ACC112 (cell line): ENCODE measurements at regions not wholly inside any gene's neighbourhood (a gene's known extent, or its start where the extent isn't known, plus 50 kb on each side); places are given as distances from the start of the nearest gene placed in this dataset.
A peak's percentile ranks its signal among the peaks of the same experiment; 100 is the strongest.
"Not testable (repeated sequence)": the region's sequence is repeated elsewhere in the genome, so short reads cannot be mapped to it uniquely, and the experiment has no call there.

Source experiments
- H2AFZ ChIP-seq: fragments of 200-600 bp; sonication (generic); one replicate; pipeline ENCODE4 v1.6.0; 2017; ENCODE audit warnings: antibody characterized with exemption, low read length; ENCODE audit not compliant: unreplicated experiment
- H3K27ac ChIP-seq: fragments of 200-600 bp; sonication (generic); 2 replicates; pipeline ENCODE4 v1.5.1; 2014; ENCODE audit warnings: low read depth, mild to moderate bottlenecking, antibody characterized with exemption, low read length, moderate library complexity
- H3K27me3 ChIP-seq: fragments of 200-600 bp; sonication (generic); 2 replicates; pipeline ENCODE4 v1.6.1; 2014; ENCODE audit warnings: mild to moderate bottlenecking, antibody characterized with exemption, low read length, moderate library complexity, mixed read lengths; ENCODE audit not compliant: insufficient read depth
- H3K36me3 ChIP-seq: fragments of 200-600 bp; sonication (generic); 2 replicates; pipeline ENCODE4 v1.6.1; 2016; ENCODE audit warnings: mild to moderate bottlenecking, antibody characterized with exemption, low read length, moderate library complexity, mixed read lengths; ENCODE audit not compliant: insufficient read depth
- H3K4me1 ChIP-seq: fragments of 200-600 bp; sonication (generic); one replicate; pipeline ENCODE4 v1.6.1; 2016; ENCODE audit warnings: low read length, mixed read lengths; ENCODE audit not compliant: insufficient read depth, unreplicated experiment, control insufficient read depth
- H3K4me3 ChIP-seq: fragments of 200-600 bp; sonication (generic); 2 replicates; pipeline ENCODE4 v1.5.1; 2014; ENCODE audit warnings: mild to moderate bottlenecking, low read depth, low read length
- H3K79me2 ChIP-seq: fragments of 200-600 bp; sonication (generic); one replicate; pipeline ENCODE4 v1.6.0; 2016; ENCODE audit warnings: low read length; ENCODE audit not compliant: control insufficient read depth, unreplicated experiment, insufficient read depth

- Histone ChIP-seq H3K4me1 (peaks cover 17% of the 10 kb centered on the region), H3K27ac (peak overlapping the region; percentile 63), H3K4me3 (peak overlapping the region; percentile 34; the same call in 1 of the 2 replicates)
- H3K27me3 ChIP-seq, H3K79me2 ChIP-seq, H3K36me3 ChIP-seq, H2AFZ ChIP-seq: not testable (repeated sequence)
Observed at GRCh38 chr5:93682471-93683404, 58.7 kb downstream of the POU5F2 start.

- Histone ChIP-seq H2AFZ (no peak overlapping the region), H3K27me3 (no peaks in the 10 kb centered on the region), H3K36me3 (0 out of 2 replicates have a peak, but pooled peaks cover 1% of the 10 kb centered on the region), H3K79me2 (no peaks in the 10 kb centered on the region), H3K4me3 (no peak overlapping the region), H3K27ac (peak overlapping the region; percentile 63), H3K4me1 (peaks cover 29% of the 10 kb centered on the region)
Observed at GRCh38 chr5:93681432-93681831, 60.0 kb downstream of the POU5F2 start.

GRCh38 chr5:93677359-93677891 lies 64.0 kb downstream of the POU5F2 start:
- H2AFZ ChIP-seq = no peak overlapping the region
- H3K4me3 ChIP-seq = no peak overlapping the region; the same call in 1 of the 2 replicates
- no peaks in the 10 kb centered on the region for H3K36me3 ChIP-seq
- H3K4me1 ChIP-seq = peaks cover 29% of the 10 kb centered on the region
- no peaks in the 10 kb centered on the region for H3K27me3 ChIP-seq
- peak overlapping the region; percentile 22; the same call in 1 of the 2 replicates for H3K27ac ChIP-seq
- H3K79me2 ChIP-seq = no peaks in the 10 kb centered on the region

GRCh38 chr5:93676704-93677103 lies 64.7 kb downstream of the POU5F2 start:
- H3K79me2 ChIP-seq = no peaks in the 10 kb centered on the region
- H3K27me3 ChIP-seq = no peaks in the 10 kb centered on the region
- H3K4me3 ChIP-seq = no peak overlapping the region; the same call in 1 of the 2 replicates
- no peaks in the 10 kb centered on the region for H3K36me3 ChIP-seq
- no peak overlapping the region for H2AFZ ChIP-seq
- H3K4me1 ChIP-seq = peaks cover 25% of the 10 kb centered on the region
- H3K27ac ChIP-seq = no peak overlapping the region

GRCh38 chr5:93675460-93676450 lies 65.6 kb downstream of the POU5F2 start:
- no peak overlapping the region for H3K4me3 ChIP-seq
- no peak overlapping the region for H3K27ac ChIP-seq
- no peaks in the 10 kb centered on the region for H3K79me2 ChIP-seq
- no peaks in the 10 kb centered on the region for H3K27me3 ChIP-seq
- H3K36me3 ChIP-seq = no peaks in the 10 kb centered on the region
- H3K4me1 ChIP-seq = peaks cover 18% of the 10 kb centered on the region
- no peak overlapping the region for H2AFZ ChIP-seq

GRCh38 chr5:93674866-93675459 lies 66.4 kb downstream of the POU5F2 start:
- H3K4me1 ChIP-seq = peaks cover 18% of the 10 kb centered on the region
- no peak overlapping the region for H3K27ac ChIP-seq
- H3K36me3 ChIP-seq = no peaks in the 10 kb centered on the region
- no peak overlapping the region for H3K4me3 ChIP-seq
- H3K27me3 ChIP-seq = no peaks in the 10 kb centered on the region
- H3K79me2 ChIP-seq = no peaks in the 10 kb centered on the region
- no peak overlapping the region for H2AFZ ChIP-seq

- H2AFZ ChIP-seq = no peak overlapping the region
- H3K36me3 ChIP-seq = no peaks in the 10 kb centered on the region
- no peaks in the 10 kb centered on the region for H3K79me2 ChIP-seq
- no peak overlapping the region for H3K27ac ChIP-seq
- H3K27me3 ChIP-seq = no peaks in the 10 kb centered on the region
- peaks cover 18% of the 10 kb centered on the region for H3K4me1 ChIP-seq
- no peak overlapping the region for H3K4me3 ChIP-seq
Observed at GRCh38 chr5:93674138-93674537, 67.3 kb downstream of the POU5F2 start.

GRCh38 chr5:93673316-93673954 lies 68.0 kb downstream of the POU5F2 start:
- no peaks in the 10 kb centered on the region for H3K27me3 ChIP-seq

GRCh38 chr5:93665648-93666047 lies 75.8 kb downstream of the POU5F2 start:
- Histone ChIP-seq H3K4me1 (no peaks in the 10 kb centered on the region), H3K27ac (no peak overlapping the region), H3K4me3 (no peak overlapping the region), H3K27me3 (no peaks in the 10 kb centered on the region), H3K36me3 (no peaks in the 10 kb centered on the region), H3K79me2 (no peaks in the 10 kb centered on the region), H2AFZ (no peak overlapping the region)

More at GRCh38 chr5:93673316-93673954, 68.0 kb downstream of the POU5F2 start:
- H3K79me2 ChIP-seq = no peaks in the 10 kb centered on the region
- no peak overlapping the region for H3K27ac ChIP-seq
- H2AFZ ChIP-seq = no peak overlapping the region
- no peaks in the 10 kb centered on the region for H3K36me3 ChIP-seq
- no peak overlapping the region for H3K4me3 ChIP-seq
- peaks cover 18% of the 10 kb centered on the region for H3K4me1 ChIP-seq
